ENCODE measurements at regions not wholly inside any gene's neighbourhood (a gene's known extent, or its start where the extent isn't known, plus 50 kb on each side); places are given as distances from the start of the nearest gene placed in this dataset.

GRCh38 chr2:176685908-176686307, 416.7 kb downstream of the MTX2 start:
- no peak for ATAC-seq
- Histone ChIP-seq H3K36me3 (no peaks in the 10 kb centered on the region), H3K4me3 (no peak overlapping the region), H3K4me1 (no peaks in the 10 kb centered on the region), H3K27me3 (no peaks in the 10 kb centered on the region), H3K9me3 (no peaks in the 10 kb centered on the region), H3K27ac (no peak overlapping the region)
- intact Hi-C loops (cut with DNase I) = no loop called here
- 70 to 78% methylated on average over 3 of the region's 3 CpGs for WGBS, 2 donors
- no peak for DNase-seq
- TF ChIP-seq CTCF (IDR thresholded peaks at IDR 0.05) = no peak
- FAIRE-seq = no peak

DNA sequence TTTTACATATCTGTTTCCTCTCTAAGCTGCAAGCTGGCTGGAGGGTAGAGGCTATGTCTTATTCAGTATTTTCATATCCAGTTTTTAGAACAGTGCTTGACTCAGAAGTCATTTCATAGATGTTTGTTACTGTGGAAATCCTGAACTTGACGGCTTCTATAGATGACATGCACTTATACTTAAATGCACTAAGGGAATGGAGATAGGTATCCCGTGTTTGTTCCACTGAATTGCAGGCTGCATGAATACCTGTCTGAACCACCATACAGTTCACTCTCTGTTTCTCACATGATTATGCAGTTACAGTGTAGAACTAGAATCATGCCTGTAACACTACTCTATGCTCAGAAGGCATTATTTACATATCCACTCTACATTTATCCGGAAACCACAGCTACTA, 417.1 kb downstream of the MTX2 start:
- intact Hi-C loops (cut with DNase I) = no loop called here
- H3K4me3 ChIP-seq = no peak overlapping the region
- H3K27me3 ChIP-seq = no peaks in the 10 kb centered on the region
- H3K27ac ChIP-seq = no peak overlapping the region
- FAIRE-seq = no peak
- H3K36me3 ChIP-seq = no peaks in the 10 kb centered on the region
- no peak for ATAC-seq
- DNase-seq = no peak
- TF ChIP-seq CTCF (IDR thresholded peaks at IDR 0.05) = no peak
- 72% methylated on average over 3 of the region's 3 CpGs for WGBS, 2 donors
- no peaks in the 10 kb centered on the region for H3K9me3 ChIP-seq
- no peaks in the 10 kb centered on the region for H3K4me1 ChIP-seq

DNA sequence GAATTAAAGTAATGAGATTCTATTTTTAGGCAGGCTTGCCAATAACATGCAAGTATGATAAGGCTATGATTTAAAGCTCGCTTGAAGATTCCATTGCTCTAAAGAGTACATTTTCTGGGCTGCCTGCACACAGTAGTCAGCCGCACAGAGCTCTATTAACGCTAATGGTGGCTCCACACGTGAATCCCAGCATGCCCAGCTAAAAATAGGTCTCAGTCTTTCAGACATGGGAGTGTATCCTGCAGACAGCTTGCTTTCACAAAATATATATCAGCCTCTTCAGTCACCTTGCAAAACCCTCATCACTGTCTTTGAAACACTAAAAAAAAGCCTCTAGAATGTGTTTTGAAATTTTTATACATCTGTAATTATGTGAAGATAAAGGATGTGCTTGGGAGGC, 418.1 kb downstream of the MTX2 start:
- Histone ChIP-seq H3K9me3 (no peaks in the 10 kb centered on the region), H3K4me1 (no peaks in the 10 kb centered on the region), H3K4me3 (no peak overlapping the region), H3K27me3 (no peaks in the 10 kb centered on the region), H3K27ac (no peak overlapping the region), H3K36me3 (no peaks in the 10 kb centered on the region)
- no peak for TF ChIP-seq CTCF (IDR thresholded peaks at IDR 0.05)
- FAIRE-seq (no peak), DNase-seq (no peak), ATAC-seq (no peak)
- WGBS, 2 donors = 79 to 84% methylated on average over 4 of the region's 4 CpGs
- intact Hi-C loops (cut with DNase I) = no loop called here

DNA sequence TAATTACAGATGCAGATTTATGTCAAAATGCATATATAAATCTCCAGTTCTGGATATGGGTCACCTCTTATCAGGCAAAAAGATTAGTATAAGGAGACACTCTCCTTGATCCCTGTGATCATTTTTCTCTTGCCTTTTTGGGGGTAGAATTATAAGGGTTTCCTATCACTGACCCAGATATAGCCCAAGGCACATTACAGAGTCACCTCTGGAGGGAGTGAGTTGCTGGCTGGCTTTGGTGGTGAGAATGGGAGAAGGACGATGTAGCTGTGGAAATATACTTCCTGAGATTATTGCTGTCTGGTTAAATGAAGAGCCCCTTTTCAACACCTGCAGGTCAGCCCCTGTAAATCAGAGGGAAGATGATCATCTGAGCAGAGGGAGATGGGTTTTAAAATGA, 418.7 kb downstream of the MTX2 start:
- ATAC-seq (no peak), FAIRE-seq (no peak), DNase-seq (no peak)
- TF ChIP-seq CTCF (IDR thresholded peaks at IDR 0.05) = no peak
- no peaks in the 10 kb centered on the region for H3K27me3 ChIP-seq
- H3K4me1 ChIP-seq = no peaks in the 10 kb centered on the region
- no peaks in the 10 kb centered on the region for H3K36me3 ChIP-seq
- H3K9me3 ChIP-seq = no peaks in the 10 kb centered on the region
- H3K4me3 ChIP-seq = no peak overlapping the region
- intact Hi-C loops (cut with DNase I) = no loop called here
- no peak overlapping the region for H3K27ac ChIP-seq
- WGBS, 2 donors = 82 to 97% methylated on average over 1 of the region's 1 CpG

- Histone ChIP-seq H3K36me3 (no peaks in the 10 kb centered on the region), H3K9me3 (no peaks in the 10 kb centered on the region), H3K27ac (no peak overlapping the region), H3K4me1 (no peaks in the 10 kb centered on the region), H3K27me3 (no peaks in the 10 kb centered on the region), H3K4me3 (no peak overlapping the region)
- ATAC-seq = no peak
- DNase-seq = no peak
- TF ChIP-seq CTCF (IDR thresholded peaks at IDR 0.05) = no peak
- intact Hi-C loops (cut with DNase I) = no loop called here
- 27 to 33% methylated on average over 1 of the region's 1 CpG for WGBS, 2 donors
- FAIRE-seq = no peak
Observed at GRCh38 chr2:176689711-176690110, 420.5 kb downstream of the MTX2 start.

Measured in pancreas (tissue), 10 donors.